ENCODE measurements at regions not wholly inside any gene's neighbourhood (a gene's known extent, or its start where the extent isn't known, plus 50 kb on each side); places are given as distances from the start of the nearest gene placed in this dataset.

GRCh38 chr4:67109276-67109675 lies 436.0 kb downstream of the CENPC start:
- H3K9ac ChIP-seq (replicated peaks; ENCODE audit: extremely low read depth, insufficient read depth, low read length) = no peak overlapping the region
- no peak overlapping the region for H3K4me3 ChIP-seq (replicated peaks in 1 of 3; ENCODE audit: insufficient read depth in 1 of 3, low read depth in 1 of 3, low read length in 3 of 3)
- dilution Hi-C loops (cut with MboI; ENCODE audit: extremely low pct_ligation_motif_present, low sequenced_read_pairs) (no loop called here), intact Hi-C loops (cut with micrococcal nuclease) (no loop called here)
- H3K79me2 ChIP-seq (ENCODE audit: control insufficient read depth, insufficient read depth, low read length) = no peaks in the 10 kb centered on the region
- ChIA-PET POLR2A (no interaction called here), CTCF (no interaction called here)
- DNase-seq (ENCODE audit: low read depth, low spot score) = no peak
- H3K27ac ChIP-seq (ENCODE audit: insufficient read depth, low read depth, low read length) = no peak overlapping the region
- BruUV-seq (replicated peaks) = no TSS peak
- H4K20me1 ChIP-seq (replicated peaks; ENCODE audit: control insufficient read depth, extremely low read depth, insufficient read depth, low read length) = no peaks in the 10 kb centered on the region
- no peaks in the 10 kb centered on the region for H3K36me3 ChIP-seq (ENCODE audit: control insufficient read depth in 2 of 2, extremely low read depth in 1 of 2, insufficient read depth in 2 of 2, low read length in 2 of 2)
- no peaks in the 10 kb centered on the region for H3K27me3 ChIP-seq (ENCODE audit: control insufficient read depth in 2 of 2, insufficient read depth in 2 of 2, low read length in 2 of 2)
- TF ChIP-seq GATA2 (IDR thresholded peaks at IDR 0.05; ENCODE audit: insufficient read depth, insufficient read length, low read depth, low read length) (no peak), POLR2AphosphoS5 (IDR thresholded peaks at IDR 0.05; ENCODE audit: insufficient read depth, low read depth, low read length) (no peak)
- H3K4me2 ChIP-seq (ENCODE audit: insufficient read depth, low read length) = no peak overlapping the region
- no peaks in the 10 kb centered on the region for H3K9me1 ChIP-seq (replicated peaks; ENCODE audit: control insufficient read depth, extremely low read depth, insufficient read depth, low read length)
- no peaks in the 10 kb centered on the region for H3K9me3 ChIP-seq (replicated peaks; ENCODE audit: control insufficient read depth, insufficient read depth, low read length)
- H2AFZ ChIP-seq (ENCODE audit: low read depth, low read length) = no peak overlapping the region
- H3K4me1 ChIP-seq (ENCODE audit: control insufficient read depth, extremely low read depth, insufficient read depth, low read length) = no peaks in the 10 kb centered on the region
- no peak for FAIRE-seq

DNA sequence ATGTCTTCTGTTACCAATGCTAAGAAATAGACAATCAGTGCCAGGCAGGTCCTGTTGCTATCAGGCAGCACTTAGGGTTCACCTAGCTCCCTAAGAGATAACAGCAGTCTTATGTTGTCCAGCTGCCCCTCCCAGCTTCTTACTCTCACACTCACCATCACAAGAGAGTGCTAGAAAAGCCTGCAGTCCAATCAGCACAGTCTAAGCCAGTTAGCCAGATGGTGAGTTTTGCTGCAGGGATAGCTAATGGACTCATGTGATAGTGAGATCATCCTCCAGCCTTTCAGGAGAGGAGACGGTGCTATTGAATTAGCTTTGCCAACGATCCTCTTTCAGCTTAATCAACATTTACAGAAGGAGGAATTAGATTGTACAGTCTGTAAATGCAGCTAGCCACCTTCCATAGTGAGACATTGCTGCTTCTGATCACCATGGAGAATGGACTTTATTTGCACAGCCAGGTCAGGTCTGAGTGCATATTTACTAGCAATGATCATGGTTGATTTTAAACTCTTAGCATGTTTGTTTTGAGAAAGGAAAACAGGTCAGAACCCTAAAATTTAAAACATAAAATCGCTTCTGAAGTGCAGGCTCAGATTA lies 438.3 kb downstream of the CENPC start:
- DNase-seq (ENCODE audit: low read depth, low spot score) = no peak
- no TSS peak for BruUV-seq (replicated peaks)
- ChIA-PET CTCF (no interaction called here), POLR2A (no interaction called here)
- FAIRE-seq = no peak
- Histone ChIP-seq H3K27me3 (ENCODE audit: control insufficient read depth in 2 of 2, insufficient read depth in 2 of 2, low read length in 2 of 2) (no peaks in the 10 kb centered on the region), H4K20me1 (replicated peaks; ENCODE audit: control insufficient read depth, extremely low read depth, insufficient read depth, low read length) (no peaks in the 10 kb centered on the region), H3K9me1 (replicated peaks; ENCODE audit: control insufficient read depth, extremely low read depth, insufficient read depth, low read length) (no peaks in the 10 kb centered on the region), H3K9me3 (replicated peaks; ENCODE audit: control insufficient read depth, insufficient read depth, low read length) (no peaks in the 10 kb centered on the region), H3K79me2 (ENCODE audit: control insufficient read depth, insufficient read depth, low read length) (no peaks in the 10 kb centered on the region), H3K4me1 (ENCODE audit: control insufficient read depth, extremely low read depth, insufficient read depth, low read length) (no peaks in the 10 kb centered on the region), H2AFZ (ENCODE audit: low read depth, low read length) (no peak overlapping the region), H3K27ac (ENCODE audit: insufficient read depth, low read depth, low read length) (no peak overlapping the region), H3K36me3 (ENCODE audit: control insufficient read depth in 2 of 2, extremely low read depth in 1 of 2, insufficient read depth in 2 of 2, low read length in 2 of 2) (no peaks in the 10 kb centered on the region), H3K9ac (replicated peaks; ENCODE audit: extremely low read depth, insufficient read depth, low read length) (no peak overlapping the region), H3K4me2 (ENCODE audit: insufficient read depth, low read length) (no peak overlapping the region), H3K4me3 (replicated peaks in 1 of 3; ENCODE audit: insufficient read depth in 1 of 3, low read depth in 1 of 3, low read length in 3 of 3) (no peak overlapping the region)
- dilution Hi-C loops (cut with MboI; ENCODE audit: extremely low pct_ligation_motif_present, low sequenced_read_pairs) (no loop called here), intact Hi-C loops (cut with micrococcal nuclease) (no loop called here)
- TF ChIP-seq JUN (IDR thresholded peaks at IDR 0.05; ENCODE audit: borderline replicate concordance, insufficient read depth, insufficient read length, low read depth) (no peak), FOS (IDR thresholded peaks at IDR 0.05; ENCODE audit: borderline replicate concordance, insufficient read depth, low read length) (no peak), CTCF (IDR thresholded peaks at IDR 0.05; ENCODE audit: extremely low read depth in 1 of 2, insufficient read depth in 1 of 2, low read depth in 1 of 2, low read length in 2 of 2) (no peak), GATA2 (IDR thresholded peaks at IDR 0.05; ENCODE audit: insufficient read depth, insufficient read length, low read depth, low read length) (no peak), MAX (IDR thresholded peaks at IDR 0.05; ENCODE audit: insufficient read depth, insufficient read length) (no peak), POLR2A (IDR thresholded peaks at IDR 0.05; ENCODE audit: low read depth, low read length) (no peak), MYC (IDR thresholded peaks at IDR 0.05; ENCODE audit: low read depth, low read length) (no peak), EZH2 (IDR thresholded peaks at IDR 0.05; ENCODE audit: borderline replicate concordance, low read depth, low read length, severe bottlenecking) (no peak), POLR2AphosphoS5 (IDR thresholded peaks at IDR 0.05; ENCODE audit: insufficient read depth, low read depth, low read length) (no peak)

Measured in endothelial cell of umbilical vein (primary cell).